Liver (tissue), 8 donors: ENCODE measurements at regions not wholly inside any gene's neighbourhood (a gene's known extent, or its start where the extent isn't known, plus 50 kb on each side); places are given as distances from the start of the nearest gene placed in this dataset.

Source experiments
- DNase-seq: peaks from one replicate; pipeline ENCODE4 v3.0.0-alpha.2; 2017; ENCODE audit warnings: low spot score
- H3K27ac ChIP-seq, 2 donors: one replicate each; pipeline ENCODE4 v1.7.0; 2013; ENCODE audit warnings: inconsistent platforms in 2 of 2, low read length in 2 of 2, control low read depth in 1 of 2, low read depth in 1 of 2, mild to moderate bottlenecking in 1 of 2
- H3K27me3 ChIP-seq, 4 donors: one replicate each; pipeline versions ENCODE4 v1.6.1 to v1.7.0; 2013; ENCODE audit warnings: low read length in 3 of 4, inconsistent platforms in 1 of 4, mild to moderate bottlenecking in 1 of 4, moderate library complexity in 1 of 4; ENCODE audit not compliant: control insufficient read depth in 4 of 4, insufficient read depth in 4 of 4
- H3K36me3 ChIP-seq, 4 donors: one replicate each; pipeline versions ENCODE4 v1.6.1 to v1.7.0; 2013; ENCODE audit warnings: low read length in 3 of 4, mild to moderate bottlenecking in 3 of 4, low read depth in 1 of 4, moderate library complexity in 1 of 4; ENCODE audit not compliant: control insufficient read depth in 4 of 4, insufficient read depth in 3 of 4
- H3K4me1 ChIP-seq, 4 donors: one replicate each; pipeline versions ENCODE4 v1.6.1 to v1.7.0; 2013; ENCODE audit warnings: low read length in 3 of 4, mild to moderate bottlenecking in 3 of 4, moderate library complexity in 1 of 4; ENCODE audit not compliant: control insufficient read depth in 4 of 4, insufficient read depth in 4 of 4
- H3K4me3 ChIP-seq, 3 donors: one replicate each; pipeline versions ENCODE4 v1.6.1 to v1.7.0; 2013; ENCODE audit warnings: low read length in 3 of 3, control low read depth in 1 of 3, low read depth in 1 of 3, mild to moderate bottlenecking in 1 of 3
- H3K9ac ChIP-seq, 2 donors: one replicate each; pipeline ENCODE4 v1.7.0; 2013; ENCODE audit warnings: low read length in 2 of 2, mild to moderate bottlenecking in 2 of 2, moderate library complexity in 2 of 2, control low read depth in 1 of 2, low read depth in 1 of 2
- H3K9me3 ChIP-seq, 4 donors: one replicate each; pipeline versions ENCODE4 v1.6.1 to v1.7.0; 2013; ENCODE audit warnings: low read length in 3 of 4; ENCODE audit not compliant: control insufficient read depth in 4 of 4
- ATF3 ChIP-seq: IDR thresholded peaks from 2 replicates; pipeline ENCODE4 v1.6.1; 2016; ENCODE audit warnings: antibody characterized with exemption
- CTCF ChIP-seq: fragments of 150-350 bp; IDR thresholded peaks from 2 replicates; pipeline ENCODE4 v1.5.1; 2017; ENCODE audit warnings: improper control_type of control experiment, low read depth, low read length; ENCODE audit not compliant: missing input control
- FOXA1 ChIP-seq: IDR thresholded peaks from 2 replicates; pipeline ENCODE4 v1.6.1; 2016; ENCODE audit warnings: antibody characterized with exemption
- FOXA2 ChIP-seq: IDR thresholded peaks from 2 replicates; pipeline ENCODE4 v1.6.1; 2016; ENCODE audit warnings: antibody characterized with exemption
- GABPA ChIP-seq, 2 donors: IDR thresholded peaks in 1 of 2; conservative IDR thresholded peaks in 1 of 2; 2 replicates each; pipeline ENCODE4 v1.6.1; 2016; ENCODE audit warnings: antibody characterized with exemption in 2 of 2, mild to moderate bottlenecking in 1 of 2, moderate library complexity in 1 of 2
- HNF4A ChIP-seq, 2 donors: conservative IDR thresholded peaks; 2 replicates each; pipeline ENCODE4 v1.6.1; 2016; ENCODE audit warnings: antibody characterized with exemption in 2 of 2, mild to moderate bottlenecking in 2 of 2
- JUND ChIP-seq, 2 donors: IDR thresholded peaks; 2 replicates each; pipeline ENCODE4 v1.6.1; 2016; ENCODE audit warnings: antibody characterized with exemption in 2 of 2
- NR2F2 ChIP-seq: IDR thresholded peaks from 2 replicates; pipeline ENCODE4 v1.6.1; 2016; ENCODE audit warnings: antibody characterized with exemption
- RAD21 ChIP-seq, 2 donors: IDR thresholded peaks; 2 replicates each; pipeline ENCODE4 v1.6.1; 2016; ENCODE audit warnings: antibody characterized with exemption in 2 of 2, mild to moderate bottlenecking in 2 of 2
- REST ChIP-seq: IDR thresholded peaks from 2 replicates; pipeline ENCODE4 v1.6.1; 2016; ENCODE audit warnings: antibody characterized with exemption, mild to moderate bottlenecking
- RXRA ChIP-seq, 2 donors: IDR thresholded peaks; 2 replicates each; pipeline ENCODE4 v1.6.1; 2017 to 2018; ENCODE audit warnings: antibody characterized with exemption in 2 of 2, mild to moderate bottlenecking in 1 of 2
- SP1 ChIP-seq: IDR thresholded peaks from 2 replicates; pipeline ENCODE4 v1.6.1; 2018; ENCODE audit warnings: antibody characterized with exemption, mild to moderate bottlenecking
- TAF1 ChIP-seq: conservative IDR thresholded peaks from 2 replicates; pipeline ENCODE4 v1.6.1; 2016; ENCODE audit warnings: antibody characterized with exemption, mild to moderate bottlenecking
- YY1 ChIP-seq: IDR thresholded peaks from 2 replicates; pipeline ENCODE4 v1.6.1; 2016; ENCODE audit warnings: antibody characterized with exemption, mild to moderate bottlenecking
- ZBTB33 ChIP-seq: IDR thresholded peaks from 2 replicates; pipeline ENCODE4 v1.6.1; 2016; ENCODE audit warnings: antibody characterized with exemption
- WGBS: extraction: QIAGEN DNeasy Blood & Tissue Kit; methylation state at CpG from one replicate; pipeline ENCODE4 v1.1.7; 2013; 5-methylcytosine and 5-hydroxymethylcytosine counted together
- donor health status: healthy.
- donor health status: healthy.
- donor health status: healthy.
- donor health status: healthy.
- donor health status: healthy.

GRCh38 chr20:61121661-61122060 is 130.4 kb upstream of the CDH4 start:
- H3K9ac ChIP-seq, result no peak overlapping the region
- H3K4me1 ChIP-seq, result no peaks in the 10 kb centered on the region
- H3K4me3 ChIP-seq, result no peak overlapping the region
- TF ChIP-seq FOXA1 (no peak), GABPA (IDR thresholded peaks at IDR 0.05 in 1 of 2, conservative IDR thresholded peaks at IDR 0.05 in 1 of 2) (no peak), RAD21 (IDR thresholded peaks at IDR 0.05) (no peak), CTCF (no peak), YY1 (no peak), RXRA (IDR thresholded peaks at IDR 0.05) (no peak), ZBTB33 (no peak), FOXA2 (no peak), SP1 (no peak), REST (no peak), NR2F2 (no peak), ATF3 (no peak)
- DNase-seq, result no peak
- H3K9me3 ChIP-seq, result no peaks in the 10 kb centered on the region
- no peaks in the 10 kb centered on the region for H3K36me3 ChIP-seq
- WGBS, result 91% methylated on average over 8 of the region's 8 CpGs
- H3K27me3 ChIP-seq, result peaks cover 0 to 5% (median 2%) of the 10 kb centered on the region in 4 donors
- H3K27ac ChIP-seq, result no peak overlapping the region

GRCh38 chr20:61123286-61123685 is 128.8 kb upstream of the CDH4 start:
- H3K9me3 ChIP-seq, result no peaks in the 10 kb centered on the region
- H3K4me3 ChIP-seq, result no peak overlapping the region
- no peak overlapping the region for H3K27ac ChIP-seq
- H3K4me1 ChIP-seq, result no peaks in the 10 kb centered on the region
- no peak for TF ChIP-seq RXRA (IDR thresholded peaks at IDR 0.05)
- no peak for TF ChIP-seq TAF1
- no peak for TF ChIP-seq ATF3
- TF ChIP-seq REST, result no peak
- TF ChIP-seq HNF4A (conservative IDR thresholded peaks at IDR 0.05), result no peak
- no peak for TF ChIP-seq JUND (IDR thresholded peaks at IDR 0.05)
- no peak for TF ChIP-seq ZBTB33
- no peak for TF ChIP-seq GABPA (IDR thresholded peaks at IDR 0.05 in 1 of 2, conservative IDR thresholded peaks at IDR 0.05 in 1 of 2)
- no peaks in the 10 kb centered on the region for H3K36me3 ChIP-seq
- H3K27me3 ChIP-seq, result peaks cover 0 to 5% (median 2%) of the 10 kb centered on the region in 4 donors
- H3K9ac ChIP-seq, result no peak overlapping the region
- DNase-seq, result no peak
- 65% methylated on average over 7 of the region's 7 CpGs for whole genome bisulfite sequencing
